Liver (tissue), 7 donors: ENCODE measurements at regions not wholly inside any gene's neighbourhood (a gene's known extent, or its start where the extent isn't known, plus 50 kb on each side); places are given as distances from the start of the nearest gene placed in this dataset.

Experiments
- DNase-seq: peaks from one replicate; pipeline ENCODE4 v3.0.0-alpha.2; 2017; ENCODE audit warnings: low spot score
- H3K27ac ChIP-seq, 2 donors: one replicate each; pipeline ENCODE4 v1.7.0; 2013; ENCODE audit warnings: inconsistent platforms in 2 of 2, low read length in 2 of 2, control low read depth in 1 of 2, low read depth in 1 of 2, mild to moderate bottlenecking in 1 of 2
- H3K27me3 ChIP-seq, 4 donors: one replicate each; pipeline versions ENCODE4 v1.6.1 to v1.7.0; 2013; ENCODE audit warnings: low read length in 3 of 4, inconsistent platforms in 1 of 4, mild to moderate bottlenecking in 1 of 4, moderate library complexity in 1 of 4; ENCODE audit not compliant: control insufficient read depth in 4 of 4, insufficient read depth in 4 of 4
- H3K36me3 ChIP-seq, 4 donors: one replicate each; pipeline versions ENCODE4 v1.6.1 to v1.7.0; 2013; ENCODE audit warnings: low read length in 3 of 4, mild to moderate bottlenecking in 3 of 4, low read depth in 1 of 4, moderate library complexity in 1 of 4; ENCODE audit not compliant: control insufficient read depth in 4 of 4, insufficient read depth in 3 of 4
- H3K4me1 ChIP-seq, 4 donors: one replicate each; pipeline versions ENCODE4 v1.6.1 to v1.7.0; 2013; ENCODE audit warnings: low read length in 3 of 4, mild to moderate bottlenecking in 3 of 4, moderate library complexity in 1 of 4; ENCODE audit not compliant: control insufficient read depth in 4 of 4, insufficient read depth in 4 of 4
- H3K4me3 ChIP-seq, 3 donors: one replicate each; pipeline versions ENCODE4 v1.6.1 to v1.7.0; 2013; ENCODE audit warnings: low read length in 3 of 3, control low read depth in 1 of 3, low read depth in 1 of 3, mild to moderate bottlenecking in 1 of 3
- H3K9ac ChIP-seq, 2 donors: one replicate each; pipeline ENCODE4 v1.7.0; 2013; ENCODE audit warnings: low read length in 2 of 2, mild to moderate bottlenecking in 2 of 2, moderate library complexity in 2 of 2, control low read depth in 1 of 2, low read depth in 1 of 2
- H3K9me3 ChIP-seq, 4 donors: one replicate each; pipeline versions ENCODE4 v1.6.1 to v1.7.0; 2013; ENCODE audit warnings: low read length in 3 of 4; ENCODE audit not compliant: control insufficient read depth in 4 of 4
- ATF3 ChIP-seq: IDR thresholded peaks from 2 replicates; pipeline ENCODE4 v1.6.1; 2016; ENCODE audit warnings: antibody characterized with exemption
- FOXA1 ChIP-seq: IDR thresholded peaks from 2 replicates; pipeline ENCODE4 v1.6.1; 2016; ENCODE audit warnings: antibody characterized with exemption
- FOXA2 ChIP-seq: IDR thresholded peaks from 2 replicates; pipeline ENCODE4 v1.6.1; 2016; ENCODE audit warnings: antibody characterized with exemption
- GABPA ChIP-seq, 2 donors: IDR thresholded peaks in 1 of 2; conservative IDR thresholded peaks in 1 of 2; 2 replicates each; pipeline ENCODE4 v1.6.1; 2016; ENCODE audit warnings: antibody characterized with exemption in 2 of 2, mild to moderate bottlenecking in 1 of 2, moderate library complexity in 1 of 2
- HNF4A ChIP-seq, 2 donors: conservative IDR thresholded peaks; 2 replicates each; pipeline ENCODE4 v1.6.1; 2016; ENCODE audit warnings: antibody characterized with exemption in 2 of 2, mild to moderate bottlenecking in 2 of 2
- HNF4G ChIP-seq: IDR thresholded peaks from 2 replicates; pipeline ENCODE4 v1.6.1; 2016; ENCODE audit warnings: antibody characterized with exemption
- JUND ChIP-seq, 2 donors: IDR thresholded peaks; 2 replicates each; pipeline ENCODE4 v1.6.1; 2016; ENCODE audit warnings: antibody characterized with exemption in 2 of 2
- MAX ChIP-seq: IDR thresholded peaks from 2 replicates; pipeline ENCODE4 v1.6.1; 2016; ENCODE audit warnings: antibody characterized with exemption
- NR2F2 ChIP-seq: IDR thresholded peaks from 2 replicates; pipeline ENCODE4 v1.6.1; 2016; ENCODE audit warnings: antibody characterized with exemption
- REST ChIP-seq: IDR thresholded peaks from 2 replicates; pipeline ENCODE4 v1.6.1; 2016; ENCODE audit warnings: antibody characterized with exemption, mild to moderate bottlenecking
- SP1 ChIP-seq: IDR thresholded peaks from 2 replicates; pipeline ENCODE4 v1.6.1; 2018; ENCODE audit warnings: antibody characterized with exemption, mild to moderate bottlenecking
- YY1 ChIP-seq: IDR thresholded peaks from 2 replicates; pipeline ENCODE4 v1.6.1; 2016; ENCODE audit warnings: antibody characterized with exemption, mild to moderate bottlenecking
- ZBTB33 ChIP-seq: IDR thresholded peaks from 2 replicates; pipeline ENCODE4 v1.6.1; 2016; ENCODE audit warnings: antibody characterized with exemption
- WGBS: extraction: QIAGEN DNeasy Blood & Tissue Kit; methylation state at CpG from one replicate; pipeline ENCODE4 v1.1.7; 2013; 5-methylcytosine and 5-hydroxymethylcytosine counted together
- donor health status: healthy.
- donor health status: healthy.
- donor health status: healthy.
- donor health status: healthy.

GRCh38 chr3:176958560-176958959, 238.7 kb downstream of the TBL1XR1 start:
- H3K27me3 ChIP-seq = no peaks in the 10 kb centered on the region
- H3K4me1 ChIP-seq = peaks cover 0 to 8% (median 5%) of the 10 kb centered on the region in 4 donors
- no peak overlapping the region for H3K9ac ChIP-seq
- no peak overlapping the region for H3K27ac ChIP-seq
- no peaks in the 10 kb centered on the region for H3K9me3 ChIP-seq
- H3K36me3 ChIP-seq = no peaks in the 10 kb centered on the region
- no peak for TF ChIP-seq ZBTB33
- TF ChIP-seq REST = no peak
- TF ChIP-seq HNF4A (conservative IDR thresholded peaks at IDR 0.05) = no peak
- TF ChIP-seq SP1 = no peak
- no peak for TF ChIP-seq MAX
- no peak for TF ChIP-seq FOXA2
- TF ChIP-seq GABPA (IDR thresholded peaks at IDR 0.05 in 1 of 2, conservative IDR thresholded peaks at IDR 0.05 in 1 of 2) = no peak
- no peak for TF ChIP-seq HNF4G
- WGBS = 94% methylated on average over 2 of the region's 2 CpGs
- no peak overlapping the region for H3K4me3 ChIP-seq
- no peak for DNase-seq

- no peak for DNase-seq
- Histone ChIP-seq H3K4me1 (peaks cover 0 to 14% (median 11%) of the 10 kb centered on the region in 4 donors), H3K27ac (no peak overlapping the region), H3K9ac (no peak overlapping the region), H3K4me3 (no peak overlapping the region), H3K27me3 (no peaks in the 10 kb centered on the region), H3K36me3 (no peaks in the 10 kb centered on the region), H3K9me3 (no peaks in the 10 kb centered on the region)
- TF ChIP-seq YY1 (no peak), FOXA2 (no peak), MAX (no peak), FOXA1 (no peak), GABPA (IDR thresholded peaks at IDR 0.05 in 1 of 2, conservative IDR thresholded peaks at IDR 0.05 in 1 of 2) (no peak), JUND (IDR thresholded peaks at IDR 0.05) (no peak), HNF4G (no peak), REST (no peak), HNF4A (conservative IDR thresholded peaks at IDR 0.05) (no peak), NR2F2 (no peak), ZBTB33 (no peak), ATF3 (no peak)
- 92% methylated on average over 2 of the region's 2 CpGs for WGBS
Observed at GRCh38 chr3:176954517-176954916, 242.8 kb downstream of the TBL1XR1 start.
